HCT116 (cell line): ENCODE measurements at regions not wholly inside any gene's neighbourhood (a gene's known extent, or its start where the extent isn't known, plus 50 kb on each side); places are given as distances from the start of the nearest gene placed in this dataset.

Source experiments
- ATAC-seq: fragments of 200-7000 bp; cut with Tn5 transposase; 2 replicates; pipeline ENCODE4 v1.9.1; 2020; ENCODE audit warnings: mild to moderate bottlenecking, moderate library complexity
- BruUV-seq: library from RNA; stranded (reverse); fragments of 400-500 nt; replicated peaks from 2 replicates; lab custom pipeline; 2021; lab: Mats Ljungman, UMichigan
- CTCF ChIA-PET: fragments of 300-600 bp; sonication (Branson Sonifier 250); formaldehyde crosslinking; loops from one replicate; lab custom pipeline; 2021; ENCODE audit warnings: antibody characterized with exemption; lab: Charles Lee
- POLR2A ChIA-PET: fragments of 300-600, 350-600 bp; sonication (Branson Sonifier 250); formaldehyde crosslinking; loops from one replicate; lab custom pipeline; 2021; ENCODE audit warnings: antibody characterized with exemption; lab: Charles Lee
- RAD21 ChIA-PET, 2 experiments: fragments of 300-600 bp; sonication (Branson Sonifier 250); formaldehyde crosslinking; loops; one replicate each; lab custom pipeline; 2023; ENCODE audit warnings: low total read pairs in 2 of 2; ENCODE audit not compliant: uncharacterized antibody in 2 of 2, unreplicated experiment in 2 of 2, low non-redundant PET in 1 of 2; lab: Charles Lee
- DNase-seq: peaks from one replicate; pipeline ENCODE4 v3.0.0-alpha.2; 2010; ENCODE audit warnings: low read depth, low spot score
- H2AFZ ChIP-seq: fragments of 200-600 bp; shearing (Covaris generic), sonication (generic); 2 replicates; pipeline ENCODE4 v1.6.1; 2017; ENCODE audit warnings: low read depth, mixed run types, mixed read lengths, antibody characterized with exemption, low read length; ENCODE audit not compliant: poor library complexity, severe bottlenecking
- H3K27ac ChIP-seq: 2 replicates; pipeline ENCODE4 v1.5.1; 2012; ENCODE audit warnings: low read depth, low read length
- H3K27me3 ChIP-seq: fragments of 200-600 bp; sonication (generic); 2 replicates; pipeline ENCODE4 v1.6.1; 2016; ENCODE audit warnings: mixed run types, low read length, mixed read lengths; ENCODE audit not compliant: insufficient read depth
- H3K36me3 ChIP-seq, 2 experiments: fragments of 200-500 bp in 1 of 2; fragments of 200-600 bp in 1 of 2; sonication (Bioruptor generic) in 1 of 2; sonication (generic) in 1 of 2; 2 replicates each; pipeline versions ENCODE4 v1.5.1 to v1.6.1; 2014 to 2016; ENCODE audit warnings: low read length in 2 of 2, inconsistent platforms in 1 of 2, mixed read lengths in 1 of 2, mixed run types in 1 of 2; ENCODE audit not compliant: insufficient read depth in 2 of 2, control insufficient read depth in 1 of 2
- H3K4me1 ChIP-seq, 2 experiments: fragments of 200-600 bp in 1 of 2; sonication (generic) in 1 of 2; 2 replicates each; pipeline versions ENCODE4 v1.5.1 to v1.6.1; 2012 to 2017; ENCODE audit warnings: low read length in 2 of 2, inconsistent platforms in 1 of 2, mild to moderate bottlenecking in 1 of 2, mixed read lengths in 1 of 2, mixed run types in 1 of 2, moderate library complexity in 1 of 2; ENCODE audit not compliant: insufficient read depth in 2 of 2, control insufficient read depth in 1 of 2
- H3K4me2 ChIP-seq: fragments of 200-600 bp; sonication (generic); 2 replicates; pipeline ENCODE4 v1.6.1; 2017; ENCODE audit warnings: mixed run types, low read length, mixed read lengths
- H3K4me3 ChIP-seq, 2 experiments: fragments of 200-600 bp in 1 of 2; sonication (generic) in 1 of 2; replicated peaks in 1 of 2; 2 replicates each; pipeline ENCODE4 v1.5.1; 2011 to 2016; ENCODE audit warnings: low read length in 2 of 2, control low read depth in 1 of 2, low read depth in 1 of 2, mild to moderate bottlenecking in 1 of 2, mixed read lengths in 1 of 2, mixed run types in 1 of 2
- H3K79me2 ChIP-seq: fragments of 200-600 bp; sonication (generic); 2 replicates; pipeline ENCODE4 v1.6.1; 2017; ENCODE audit warnings: mild to moderate bottlenecking, mixed run types, low read length, moderate library complexity, mixed read lengths; ENCODE audit not compliant: insufficient read depth
- H3K9ac ChIP-seq: fragments of 200-600 bp; sonication (generic); 2 replicates; pipeline ENCODE4 v1.6.1; 2016; ENCODE audit warnings: low read length, mixed read lengths
- H3K9me2 ChIP-seq: fragments of 200-600 bp; sonication (generic), shearing (Covaris generic); 2 replicates; pipeline ENCODE4 v1.6.1; 2017; ENCODE audit warnings: mixed run types, mild to moderate bottlenecking, moderate library complexity; ENCODE audit not compliant: insufficient read depth
- H3K9me3 ChIP-seq, 2 experiments: fragments of 200-500 bp in 1 of 2; fragments of 200-600 bp in 1 of 2; sonication (Bioruptor generic) in 1 of 2; sonication (generic) in 1 of 2; 2 replicates each; pipeline ENCODE4 v1.6.1; 2014 to 2017; ENCODE audit warnings: low read length in 2 of 2, mixed read lengths in 2 of 2, inconsistent platforms in 1 of 2, low read depth in 1 of 2, mild to moderate bottlenecking in 1 of 2, mixed run types in 1 of 2, moderate library complexity in 1 of 2; ENCODE audit not compliant: control insufficient read depth in 1 of 2, insufficient read depth in 1 of 2
- H4K20me1 ChIP-seq: fragments of 200-600 bp; sonication (generic), shearing (Covaris generic); 2 replicates; pipeline ENCODE4 v1.6.1; 2017; ENCODE audit warnings: mixed run types, mild to moderate bottlenecking, moderate library complexity; ENCODE audit not compliant: insufficient read depth
- CEBPB ChIP-seq: IDR thresholded peaks from 2 replicates; pipeline ENCODE4 v1.6.1; 2012; ENCODE audit warnings: low read depth
- ELF1 ChIP-seq: IDR thresholded peaks from 2 replicates; pipeline ENCODE4 v1.6.1; 2012; ENCODE audit warnings: low read depth, borderline replicate concordance
- EZH2 ChIP-seq: fragments of 200-600 bp; sonication (generic); IDR thresholded peaks from 2 replicates; pipeline ENCODE4 v1.6.1; 2017; ENCODE audit warnings: antibody characterized with exemption, mixed run types
- FOSL1 ChIP-seq: IDR thresholded peaks from 2 replicates; pipeline ENCODE4 v1.6.1; 2012; ENCODE audit warnings: low read depth
- POLR2A ChIP-seq: IDR thresholded peaks from 2 replicates; pipeline ENCODE4 v1.7.0; 2011; ENCODE audit warnings: borderline replicate concordance; ENCODE audit not compliant: insufficient read depth, insufficient read length; ENCODE audit errors: extremely low read depth
- POLR2AphosphoS5 ChIP-seq: IDR thresholded peaks from 2 replicates; pipeline ENCODE4 v1.6.1; 2011; ENCODE audit warnings: mild to moderate bottlenecking, low read depth, low read length, moderate library complexity
- YY1 ChIP-seq: IDR thresholded peaks from 2 replicates; pipeline ENCODE4 v1.6.1; 2011; ENCODE audit warnings: low read length, low read depth, moderate library complexity, mild to moderate bottlenecking; ENCODE audit not compliant: insufficient replicate concordance; ENCODE audit errors: extremely low read depth
- ZFX ChIP-seq: fragments of 450-650 bp; IDR thresholded peaks from 2 replicates; pipeline ENCODE4 v1.6.1; 2017
- intact Hi-C: fragments of 100-400 bp; cut with micrococcal nuclease; formaldehyde crosslinking; loops from 2 replicates; pipeline ENCODE4 v1.10.0; 2022
- TF ChIP-seq, protein P1 (sequence below): IDR thresholded peaks from 2 replicates; pipeline ENCODE4 v1.6.1; 2012
- TF ChIP-seq, protein P2 (sequence below), 3 experiments: fragments of 200-600 bp in 1 of 3; sonication (generic) in 1 of 3; IDR thresholded peaks in 2 of 3; conservative IDR thresholded peaks in 1 of 3; 2 replicates each; pipeline ENCODE4 v1.5.1; 2012 to 2017; ENCODE audit warnings: low read depth in 2 of 3, low read length in 2 of 3, antibody characterized with exemption in 1 of 3, borderline replicate concordance in 1 of 3, control low read depth in 1 of 3, mild to moderate bottlenecking in 1 of 3, mixed read lengths in 1 of 3, mixed run types in 1 of 3, moderate library complexity in 1 of 3; ENCODE audit not compliant: insufficient read depth in 1 of 3

DNA sequence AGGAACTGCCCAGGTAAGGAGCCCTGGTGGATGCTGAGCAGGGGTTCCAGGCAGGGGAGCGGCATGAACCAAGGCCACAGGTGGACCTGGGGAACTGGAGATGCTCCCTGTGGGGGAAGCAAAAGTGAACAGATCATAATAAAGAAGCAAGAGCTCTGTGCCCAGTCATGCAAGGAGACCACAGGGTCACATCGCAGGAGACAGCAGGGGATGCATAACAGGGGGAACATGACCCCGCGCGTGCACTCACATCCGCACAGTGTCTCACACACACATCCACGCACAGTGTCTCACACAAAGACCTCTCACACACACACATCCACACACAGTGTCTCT is 473.3 kb upstream of the HS6ST1 start:
- Histone ChIP-seq H3K9me3 (no peaks in the 10 kb centered on the region), H3K4me1 (no peaks in the 10 kb centered on the region), H4K20me1 (no peaks in the 10 kb centered on the region), H3K79me2 (no peaks in the 10 kb centered on the region), H3K9ac (no peak overlapping the region), H3K4me2 (no peak overlapping the region), H2AFZ (no peak overlapping the region), H3K9me2 (no peaks in the 10 kb centered on the region), H3K27ac (no peak overlapping the region), H3K27me3 (peaks cover 19% of the 10 kb centered on the region; the same call in 1 of the 2 replicates), H3K36me3 (no peaks in the 10 kb centered on the region), H3K4me3 (no peak overlapping the region)
- ATAC-seq, result no peak
- ChIA-PET CTCF (no interaction called here), RAD21 (no interaction called here), POLR2A (no interaction called here)
- TF ChIP-seq FOSL1 (no peak), ELF1 (no peak), CEBPB (no peak), ZFX (no peak), POLR2A (no peak), YY1 (no peak), EZH2 (no peak), POLR2AphosphoS5 (no peak)
- TF ChIP-seq, protein P1, sequence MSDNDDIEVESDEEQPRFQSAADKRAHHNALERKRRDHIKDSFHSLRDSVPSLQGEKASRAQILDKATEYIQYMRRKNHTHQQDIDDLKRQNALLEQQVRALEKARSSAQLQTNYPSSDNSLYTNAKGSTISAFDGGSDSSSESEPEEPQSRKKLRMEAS, result no peak
- TF ChIP-seq, protein P2, sequence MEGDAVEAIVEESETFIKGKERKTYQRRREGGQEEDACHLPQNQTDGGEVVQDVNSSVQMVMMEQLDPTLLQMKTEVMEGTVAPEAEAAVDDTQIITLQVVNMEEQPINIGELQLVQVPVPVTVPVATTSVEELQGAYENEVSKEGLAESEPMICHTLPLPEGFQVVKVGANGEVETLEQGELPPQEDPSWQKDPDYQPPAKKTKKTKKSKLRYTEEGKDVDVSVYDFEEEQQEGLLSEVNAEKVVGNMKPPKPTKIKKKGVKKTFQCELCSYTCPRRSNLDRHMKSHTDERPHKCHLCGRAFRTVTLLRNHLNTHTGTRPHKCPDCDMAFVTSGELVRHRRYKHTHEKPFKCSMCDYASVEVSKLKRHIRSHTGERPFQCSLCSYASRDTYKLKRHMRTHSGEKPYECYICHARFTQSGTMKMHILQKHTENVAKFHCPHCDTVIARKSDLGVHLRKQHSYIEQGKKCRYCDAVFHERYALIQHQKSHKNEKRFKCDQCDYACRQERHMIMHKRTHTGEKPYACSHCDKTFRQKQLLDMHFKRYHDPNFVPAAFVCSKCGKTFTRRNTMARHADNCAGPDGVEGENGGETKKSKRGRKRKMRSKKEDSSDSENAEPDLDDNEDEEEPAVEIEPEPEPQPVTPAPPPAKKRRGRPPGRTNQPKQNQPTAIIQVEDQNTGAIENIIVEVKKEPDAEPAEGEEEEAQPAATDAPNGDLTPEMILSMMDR (IDR thresholded peaks at IDR 0.05 in 2 of 3, conservative IDR thresholded peaks at IDR 0.05 in 1 of 3; ENCODE audit: borderline replicate concordance in 1 of 3, insufficient read depth in 1 of 3, low read depth in 2 of 3, low read length in 2 of 3), result no peak
- intact Hi-C loops, result no loop called here
- BruUV-seq, result no TSS peak
- DNase-seq, result no peak
